BE2C (cell line): ENCODE measurements at regions not wholly inside any gene's neighbourhood (a gene's known extent, or its start where the extent isn't known, plus 50 kb on each side); places are given as distances from the start of the nearest gene placed in this dataset.
"Not testable (repeated sequence)": the region's sequence is repeated elsewhere in the genome, so short reads cannot be mapped to it uniquely, and the experiment has no call there.

Experiments used
- DNase-seq: peaks from one replicate; pipeline ENCODE4 v3.0.0-alpha.2; 2020
- H3K27me3 ChIP-seq: fragments of 250-450 bp; sonication (Bioruptor Pico); 2 replicates; pipeline ENCODE4 v1.5.1; 2020; ENCODE audit warnings: mild to moderate bottlenecking
- H3K36me3 ChIP-seq: fragments of 250-450 bp; sonication (Bioruptor Pico); 2 replicates; pipeline ENCODE4 v1.5.1; 2020; ENCODE audit warnings: mild to moderate bottlenecking
- H3K4me1 ChIP-seq: fragments of 250-450 bp; sonication (Bioruptor Pico); 2 replicates; pipeline ENCODE4 v1.5.1; 2020
- H3K4me3 ChIP-seq: 2 replicates; pipeline ENCODE4 v1.5.1; 2011; ENCODE audit warnings: low read depth, low read length
- H3K9me3 ChIP-seq: fragments of 250-450 bp; sonication (Bioruptor Pico); 2 replicates; pipeline ENCODE4 v1.5.1; 2020
- CTCF ChIP-seq: IDR thresholded peaks from 2 replicates; pipeline ENCODE4 v1.5.1; 2012; ENCODE audit warnings: mild to moderate bottlenecking, low read depth, low read length

GRCh38 chr12:88365403-88365802 lies 214.9 kb downstream of the KITLG start:
- no peak overlapping the region for H3K4me3 ChIP-seq

GRCh38 chr12:88366101-88366500 lies 214.2 kb downstream of the KITLG start:
- TF ChIP-seq CTCF, result no peak
- no peaks in the 10 kb centered on the region for H3K27me3 ChIP-seq

More at GRCh38 chr12:88365403-88365802, 214.9 kb downstream of the KITLG start:
- no peak for TF ChIP-seq CTCF
- no peaks in the 10 kb centered on the region for H3K4me1 ChIP-seq
- no peaks in the 10 kb centered on the region for H3K27me3 ChIP-seq
- H3K9me3 ChIP-seq, result no peaks in the 10 kb centered on the region; the same call in 1 of the 2 replicates
- H3K36me3 ChIP-seq, result no peaks in the 10 kb centered on the region
- DNase-seq, result no peak

GRCh38 chr12:88367231-88367630 lies 213.0 kb downstream of the KITLG start:
- Histone ChIP-seq H3K9me3 (no peaks in the 10 kb centered on the region; the same call in 1 of the 2 replicates), H3K27me3 (no peaks in the 10 kb centered on the region), H3K36me3 (no peaks in the 10 kb centered on the region), H3K4me1 (no peaks in the 10 kb centered on the region), H3K4me3 (no peak overlapping the region)
- no peak for TF ChIP-seq CTCF
- no peak for DNase-seq

More at GRCh38 chr12:88366101-88366500, 214.2 kb downstream of the KITLG start:
- DNase-seq, result no peak
- H3K36me3 ChIP-seq, result no peaks in the 10 kb centered on the region
- no peaks in the 10 kb centered on the region for H3K4me1 ChIP-seq
- H3K4me3 ChIP-seq, result no peak overlapping the region
- no peaks in the 10 kb centered on the region; the same call in 1 of the 2 replicates for H3K9me3 ChIP-seq

GRCh38 chr12:88368077-88368476 lies 212.2 kb downstream of the KITLG start:
- not testable (repeated sequence) for H3K9me3 ChIP-seq, H3K4me3 ChIP-seq, H3K4me1 ChIP-seq, H3K36me3 ChIP-seq, H3K27me3 ChIP-seq, DNase-seq

- Histone ChIP-seq H3K27me3 (no peaks in the 10 kb centered on the region), H3K4me3 (no peak overlapping the region), H3K4me1 (no peaks in the 10 kb centered on the region), H3K9me3 (no peaks in the 10 kb centered on the region), H3K36me3 (no peaks in the 10 kb centered on the region)
- TF ChIP-seq CTCF, result no peak
- DNase-seq, result no peak
These were observed 208.7 kb downstream of the KITLG start for GRCh38 chr12:88371416-88372183.

GRCh38 chr12:88375306-88376305 lies 204.7 kb downstream of the KITLG start:
- Histone ChIP-seq H3K36me3 (no peaks in the 10 kb centered on the region), H3K4me3 (no peak overlapping the region), H3K9me3 (no peaks in the 10 kb centered on the region), H3K4me1 (no peaks in the 10 kb centered on the region), H3K27me3 (no peaks in the 10 kb centered on the region)
- no peak for DNase-seq
- TF ChIP-seq CTCF, result no peak
